D721Med (cell line): ENCODE measurements at regions not wholly inside any gene's neighbourhood (a gene's known extent, or its start where the extent isn't known, plus 50 kb on each side); places are given as distances from the start of the nearest gene placed in this dataset.
"Not testable (repeated sequence)": the region's sequence is repeated elsewhere in the genome, so short reads cannot be mapped to it uniquely, and the experiment has no call there.

Experiments used
- DNase-seq: peaks from one replicate; pipeline ENCODE4 v3.0.0; 2011; ENCODE audit warnings: low spot score; ENCODE audit not compliant: insufficient read length
- FAIRE-seq: peaks from 2 replicates; lab custom pipeline; 2011; peaks lifted over from hg19 to GRCh38; lab: Jason Lieb, UNC
- TF ChIP-seq, protein P1 (sequence below): IDR thresholded peaks from 2 replicates; pipeline ENCODE4 v1.5.1; 2012; ENCODE audit warnings: mild to moderate bottlenecking, control low read depth; ENCODE audit not compliant: insufficient read depth; ENCODE audit errors: missing control alignments

DNA sequence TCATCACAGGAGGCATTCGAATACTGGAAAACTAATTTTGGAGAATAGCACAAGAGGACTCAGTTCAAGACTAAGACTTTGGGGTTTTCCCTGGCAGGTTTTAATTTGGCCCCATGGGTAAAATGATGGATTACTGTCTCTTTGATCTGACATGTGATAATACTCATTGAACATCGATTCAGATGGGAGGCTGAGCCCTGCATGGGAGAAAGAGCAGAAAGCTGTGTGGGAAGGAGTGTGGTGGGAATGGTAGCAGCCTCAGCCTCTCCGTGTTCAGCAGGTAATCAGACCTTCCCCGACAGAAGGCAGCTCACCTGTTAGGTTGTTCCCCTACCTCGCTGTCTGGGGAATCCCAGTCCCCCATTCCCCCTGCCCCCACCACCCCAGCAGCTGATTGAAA lies 124.7 kb upstream of the TNRC6C start:
- TF ChIP-seq, protein P1, sequence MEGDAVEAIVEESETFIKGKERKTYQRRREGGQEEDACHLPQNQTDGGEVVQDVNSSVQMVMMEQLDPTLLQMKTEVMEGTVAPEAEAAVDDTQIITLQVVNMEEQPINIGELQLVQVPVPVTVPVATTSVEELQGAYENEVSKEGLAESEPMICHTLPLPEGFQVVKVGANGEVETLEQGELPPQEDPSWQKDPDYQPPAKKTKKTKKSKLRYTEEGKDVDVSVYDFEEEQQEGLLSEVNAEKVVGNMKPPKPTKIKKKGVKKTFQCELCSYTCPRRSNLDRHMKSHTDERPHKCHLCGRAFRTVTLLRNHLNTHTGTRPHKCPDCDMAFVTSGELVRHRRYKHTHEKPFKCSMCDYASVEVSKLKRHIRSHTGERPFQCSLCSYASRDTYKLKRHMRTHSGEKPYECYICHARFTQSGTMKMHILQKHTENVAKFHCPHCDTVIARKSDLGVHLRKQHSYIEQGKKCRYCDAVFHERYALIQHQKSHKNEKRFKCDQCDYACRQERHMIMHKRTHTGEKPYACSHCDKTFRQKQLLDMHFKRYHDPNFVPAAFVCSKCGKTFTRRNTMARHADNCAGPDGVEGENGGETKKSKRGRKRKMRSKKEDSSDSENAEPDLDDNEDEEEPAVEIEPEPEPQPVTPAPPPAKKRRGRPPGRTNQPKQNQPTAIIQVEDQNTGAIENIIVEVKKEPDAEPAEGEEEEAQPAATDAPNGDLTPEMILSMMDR: no peak
- DNase-seq (no peak), FAIRE-seq (no peak)

DNA sequence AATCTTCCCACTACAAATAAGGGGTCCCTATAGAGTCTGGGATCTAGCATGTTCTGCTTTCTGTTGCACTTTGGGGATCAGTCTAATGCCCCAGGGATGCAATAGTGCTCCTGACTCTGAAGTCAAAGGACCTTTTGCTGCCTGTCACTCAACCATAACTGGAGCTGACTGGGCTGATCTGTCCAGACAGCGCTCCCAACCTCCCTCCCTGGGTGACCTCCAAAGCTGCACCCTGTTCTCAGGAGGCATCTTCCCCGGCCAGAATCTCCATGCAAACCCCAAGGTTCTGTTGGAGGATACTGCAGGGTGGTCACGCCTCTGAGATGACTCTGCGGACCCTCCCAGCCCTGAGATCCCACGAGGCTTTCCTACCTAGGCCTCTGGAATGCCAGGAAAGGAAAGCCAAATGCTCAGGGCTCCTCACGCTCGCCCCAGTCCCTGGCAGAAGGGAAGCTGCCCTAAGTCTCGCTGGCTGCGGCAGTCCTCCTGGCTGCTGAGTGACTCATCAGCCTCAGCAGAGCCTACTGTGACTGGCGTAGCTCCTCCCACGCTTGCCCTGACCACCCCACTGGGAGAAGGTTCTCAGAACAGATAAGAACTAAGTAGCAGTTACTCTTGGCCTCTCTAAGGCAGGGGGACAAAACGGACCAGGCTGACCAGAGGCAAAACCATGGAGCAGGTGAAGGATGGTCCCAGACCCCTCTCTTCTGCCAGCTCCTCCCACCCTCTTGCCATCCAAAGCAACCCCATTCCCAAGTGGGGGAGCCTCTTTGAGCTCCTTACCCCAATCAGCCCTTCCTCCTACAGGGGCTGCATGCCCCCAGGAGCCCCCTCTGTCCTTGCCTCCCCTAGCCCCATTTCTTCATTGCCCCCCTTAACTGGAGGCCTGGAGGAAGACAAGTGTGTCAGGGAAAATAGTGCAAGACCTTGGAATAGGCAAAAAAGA lies 124.1 kb upstream of the TNRC6C start:
- no peak for FAIRE-seq
- TF ChIP-seq, protein P1: no peak
- DNase-seq: no peak

DNA sequence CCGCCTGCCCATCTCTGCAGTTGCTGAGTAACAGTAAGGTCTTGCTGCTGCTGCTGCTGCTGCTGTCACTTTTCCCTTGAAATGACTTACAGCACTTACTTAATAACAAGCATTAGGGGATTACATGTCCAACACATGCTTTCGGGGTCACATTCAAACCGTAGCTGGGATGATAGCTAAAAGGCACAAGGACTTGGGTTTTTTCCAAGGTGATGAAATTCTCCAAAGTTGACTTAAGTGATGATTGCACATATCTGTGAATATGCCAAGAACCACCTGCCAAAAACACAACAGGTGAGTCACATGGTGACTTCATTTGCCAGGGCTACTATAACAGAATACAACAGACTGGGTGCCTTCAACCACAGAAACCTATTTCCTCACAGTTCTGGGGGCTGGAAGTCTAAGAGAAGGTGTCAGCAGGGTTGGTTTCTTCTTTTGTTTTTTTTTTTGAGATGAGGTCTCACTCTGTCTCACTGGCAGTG lies 121.9 kb upstream of the TNRC6C start:
- FAIRE-seq (no peak), DNase-seq (no peak)
- TF ChIP-seq, protein P1: no peak

DNA sequence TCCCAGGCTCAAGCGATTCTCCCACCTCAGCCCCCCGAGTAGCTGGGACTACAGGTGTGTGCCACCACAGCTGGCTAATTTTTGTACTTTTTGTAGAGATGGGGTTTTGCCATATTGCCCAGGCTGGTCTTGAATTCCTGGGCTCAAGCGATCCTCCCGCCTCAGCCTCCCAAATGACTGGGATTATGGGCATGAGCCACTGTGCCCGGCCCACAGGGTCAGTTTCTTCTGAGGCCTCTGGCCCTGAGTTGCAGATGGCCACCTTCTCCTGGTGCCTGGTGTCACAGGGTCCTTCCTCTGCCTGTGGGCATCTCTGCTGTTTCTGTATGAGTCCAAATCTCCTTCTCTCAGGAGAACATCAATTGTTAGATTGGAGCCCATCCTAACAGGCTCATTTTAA lies 121.4 kb upstream of the TNRC6C start:
- FAIRE-seq, DNase-seq: not testable (repeated sequence)

DNA sequence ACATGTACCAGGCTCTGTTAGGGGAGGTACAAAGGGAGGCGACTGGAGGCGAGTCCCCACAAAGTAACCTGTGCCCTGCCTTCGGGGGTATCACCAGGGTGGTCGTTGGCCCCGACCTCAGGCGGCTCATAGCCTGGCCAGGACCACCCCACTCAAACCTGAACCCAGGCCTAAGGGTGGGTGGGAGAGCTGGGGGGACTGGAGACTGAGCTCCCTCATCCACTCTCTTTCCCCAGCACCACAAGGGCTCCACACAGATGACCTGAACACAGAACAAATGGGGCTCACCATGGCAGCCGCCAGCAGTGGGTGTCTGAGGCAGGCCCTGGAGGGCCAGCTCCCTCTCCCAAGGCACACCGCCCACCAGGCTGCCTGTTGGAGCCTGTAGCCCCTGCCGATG lies 120.6 kb upstream of the TNRC6C start:
- no peak for FAIRE-seq
- TF ChIP-seq, protein P1: no peak

DNA sequence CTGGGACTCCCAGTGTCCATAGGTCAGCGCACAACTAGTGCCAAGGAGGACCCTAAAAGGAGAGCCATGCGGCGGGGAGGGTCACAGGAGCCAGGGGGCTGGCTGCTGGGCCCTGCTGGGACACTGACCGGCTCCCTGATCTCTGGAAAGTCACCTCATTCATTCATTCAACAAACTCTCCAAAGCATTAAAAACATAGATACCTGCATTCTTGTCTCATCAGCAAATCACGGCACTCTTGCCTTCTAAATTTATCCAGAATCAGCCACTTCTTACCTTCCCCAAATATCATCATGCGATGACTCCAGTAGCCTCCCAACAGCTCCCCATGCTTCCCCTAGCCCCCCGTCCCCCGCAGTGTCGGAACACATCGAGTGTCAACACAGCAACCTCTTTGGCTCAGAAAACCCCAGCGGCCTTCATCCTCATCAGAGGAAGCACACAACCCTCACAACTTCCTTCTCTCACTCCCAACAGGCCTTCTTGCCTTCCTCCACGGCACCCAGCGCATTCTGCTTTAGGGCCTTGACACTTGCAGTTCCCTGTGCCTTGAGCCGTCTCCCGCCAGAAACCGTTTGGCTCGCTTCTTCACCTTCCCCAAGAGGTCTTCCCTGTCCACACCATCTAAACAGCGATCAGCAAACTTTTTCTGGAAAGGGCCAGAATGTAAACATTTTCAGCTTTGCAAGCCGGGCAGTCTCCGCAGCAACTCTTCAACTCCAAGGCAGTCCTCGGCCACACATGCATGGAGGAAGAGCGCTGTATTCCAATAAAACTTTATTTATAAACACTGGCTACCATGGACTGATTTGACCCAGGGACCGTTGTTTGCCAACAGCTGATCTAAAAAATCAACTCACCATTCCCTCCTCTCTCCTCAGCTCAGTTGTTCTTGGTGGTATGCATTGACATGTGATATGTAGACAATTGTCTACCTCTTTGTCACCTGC lies 119.5 kb upstream of the TNRC6C start:
- TF ChIP-seq, protein P1: no peak
- no peak for FAIRE-seq
- DNase-seq: no peak

More for the DNA sequence above, 120.6 kb upstream of the TNRC6C start:
- DNase-seq: no peak
